ENCODE measurements at regions not wholly inside any gene's neighbourhood (a gene's known extent, or its start where the extent isn't known, plus 50 kb on each side); places are given as distances from the start of the nearest gene placed in this dataset.
A peak's percentile ranks its signal among the peaks of the same experiment; 100 is the strongest.
"Not testable (repeated sequence)": the region's sequence is repeated elsewhere in the genome, so short reads cannot be mapped to it uniquely, and the experiment has no call there.

DNA sequence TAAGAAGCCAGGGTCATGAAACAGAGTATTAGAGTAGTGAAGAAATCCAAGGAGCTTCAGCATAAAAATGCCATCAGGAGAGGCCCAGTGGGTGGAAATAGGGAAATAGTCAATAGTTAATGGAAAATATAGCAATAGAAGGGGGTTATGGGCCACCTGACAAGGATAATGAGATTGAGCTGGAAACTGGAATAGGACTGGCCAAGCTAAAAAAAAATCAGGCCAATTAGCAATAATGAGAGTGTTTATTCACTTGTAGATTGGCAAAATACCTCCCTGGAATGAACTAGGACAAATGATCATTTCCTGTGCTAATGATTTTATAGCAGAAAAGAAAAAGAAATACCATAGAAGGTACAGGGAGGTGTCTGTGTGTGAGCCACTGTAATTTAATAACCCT, 97.9 kb downstream of the PLCE1 start:
- no peak for DNase-seq

DNA sequence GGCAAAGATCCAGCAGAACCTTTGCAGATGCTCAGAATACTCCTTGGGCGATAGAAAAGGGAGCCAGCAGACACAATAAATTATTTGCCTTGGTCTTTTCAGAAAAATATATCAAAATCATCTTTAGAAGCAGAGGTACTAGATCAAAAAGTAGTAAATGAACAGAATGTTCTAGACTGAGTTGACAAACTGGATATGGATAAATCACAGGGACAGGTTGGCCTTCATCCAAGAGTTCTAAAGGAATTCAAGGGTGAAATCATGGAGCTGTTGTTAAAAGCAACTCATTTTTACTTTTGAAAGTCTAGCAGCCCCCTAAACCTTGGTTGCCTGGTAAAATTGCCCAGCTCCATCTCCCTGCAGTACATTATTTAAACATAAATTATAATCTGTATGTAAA, 99.1 kb downstream of the PLCE1 start:
- DNase-seq = no peak

DNA sequence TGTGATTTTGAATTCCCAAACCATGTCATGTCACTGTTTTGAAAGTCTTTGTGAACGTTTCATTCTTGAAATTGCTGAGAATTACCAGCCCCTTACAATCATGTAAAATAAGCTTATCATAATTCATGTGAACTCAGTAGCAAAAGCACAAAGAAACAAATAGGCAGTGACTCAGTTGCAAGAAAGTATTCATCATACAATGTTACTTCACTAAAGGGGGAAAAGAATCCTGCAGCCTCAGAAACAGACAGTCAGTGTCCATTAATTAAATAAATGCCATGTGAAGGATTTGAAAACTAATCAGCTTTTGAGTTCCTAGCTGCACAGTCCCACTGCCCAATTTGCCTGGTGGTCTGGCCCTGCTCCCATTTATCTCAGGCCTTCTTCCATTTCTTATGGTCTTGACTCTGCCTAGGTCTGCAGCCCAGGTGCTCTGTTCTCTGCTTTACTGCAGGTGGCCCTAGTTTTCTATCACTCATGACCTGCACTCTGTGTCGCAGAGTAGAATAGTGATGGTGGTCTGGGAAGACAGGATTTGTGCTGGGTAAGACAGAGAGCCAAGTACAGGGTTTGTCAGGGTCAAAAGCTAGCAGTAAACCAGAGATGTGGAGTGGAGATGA, 99.7 kb downstream of the PLCE1 start:
- DNase-seq = no peak

DNA sequence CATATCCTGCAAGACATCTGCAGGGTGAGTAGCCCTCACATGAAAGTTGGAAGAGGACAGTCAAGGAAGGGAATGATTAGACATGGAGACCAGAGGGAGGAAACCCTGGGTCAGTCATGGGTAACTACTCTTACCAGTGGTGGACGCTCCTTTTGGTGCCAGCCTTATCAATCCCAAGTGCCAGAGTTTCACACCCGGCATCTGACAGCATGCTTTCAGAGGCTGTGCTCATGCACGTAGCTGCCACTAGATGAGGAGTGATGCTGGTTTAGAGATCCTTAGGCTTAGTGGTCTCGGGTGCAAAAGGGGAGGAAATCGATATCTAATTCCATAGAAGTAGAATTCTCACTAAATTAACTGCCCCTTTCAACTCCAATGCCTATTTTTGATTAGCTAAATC, 100.8 kb downstream of the PLCE1 start:
- DNase-seq = no peak

DNA sequence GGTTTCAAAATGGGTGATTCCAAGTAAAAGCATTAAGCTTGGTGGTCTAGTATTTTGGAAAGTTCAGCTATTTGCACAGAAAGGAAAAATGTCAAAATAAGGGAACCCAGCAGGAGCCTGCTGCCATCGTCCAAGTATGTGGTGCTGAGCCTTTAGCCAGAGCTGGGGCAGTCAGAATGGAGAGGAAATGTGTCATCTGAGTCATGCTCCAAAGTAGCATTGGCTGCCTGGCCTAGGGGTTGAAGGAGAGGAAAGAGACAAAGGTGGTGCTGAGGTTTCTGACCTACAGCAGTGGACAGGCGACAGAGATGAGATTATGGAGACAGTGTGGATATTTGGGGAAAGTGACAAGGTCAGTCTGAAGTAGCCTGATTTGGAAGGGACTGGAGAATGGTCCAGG, 103.9 kb downstream of the PLCE1 start:
- DNase-seq = no peak

DNA sequence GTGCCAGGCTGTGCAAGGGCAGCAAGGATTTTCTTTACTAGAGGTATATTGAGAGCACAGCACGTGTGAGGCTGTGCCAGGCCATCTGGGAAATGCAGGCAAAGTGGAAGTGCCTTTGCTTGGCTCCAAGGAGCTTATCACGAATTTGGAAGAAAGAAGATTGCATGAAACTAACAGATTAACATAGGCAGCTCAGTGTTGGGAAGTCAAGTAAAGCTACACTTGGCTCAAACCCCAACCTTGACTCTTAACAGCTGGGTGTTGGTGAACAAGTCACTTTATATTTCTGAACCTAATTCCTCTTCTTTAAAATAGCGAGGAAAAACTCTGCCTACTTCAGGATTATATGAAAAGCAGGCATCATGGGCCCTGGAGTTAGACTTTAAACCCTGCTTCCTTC, 105.2 kb downstream of the PLCE1 start:
- no peak for DNase-seq

DNA sequence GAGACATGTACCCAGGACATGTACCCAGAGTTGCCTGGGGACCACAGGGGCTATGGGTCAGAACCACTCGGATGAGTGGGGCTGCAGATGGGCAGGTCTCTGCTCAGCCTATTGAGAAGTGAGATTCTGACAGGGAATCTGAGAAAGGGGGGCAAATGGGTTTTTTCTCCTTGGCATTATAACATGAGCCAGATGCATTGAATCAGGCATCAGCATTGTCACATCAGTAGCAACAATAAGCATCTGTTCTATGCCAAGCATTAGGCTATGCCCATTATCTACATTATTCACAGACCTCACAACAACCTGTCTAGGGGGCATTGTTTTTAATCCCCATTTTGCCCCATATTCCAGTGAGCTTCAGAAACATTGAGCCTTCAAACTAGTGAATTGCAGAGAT, 108.2 kb downstream of the PLCE1 start:
- DNase-seq = no peak

DNA sequence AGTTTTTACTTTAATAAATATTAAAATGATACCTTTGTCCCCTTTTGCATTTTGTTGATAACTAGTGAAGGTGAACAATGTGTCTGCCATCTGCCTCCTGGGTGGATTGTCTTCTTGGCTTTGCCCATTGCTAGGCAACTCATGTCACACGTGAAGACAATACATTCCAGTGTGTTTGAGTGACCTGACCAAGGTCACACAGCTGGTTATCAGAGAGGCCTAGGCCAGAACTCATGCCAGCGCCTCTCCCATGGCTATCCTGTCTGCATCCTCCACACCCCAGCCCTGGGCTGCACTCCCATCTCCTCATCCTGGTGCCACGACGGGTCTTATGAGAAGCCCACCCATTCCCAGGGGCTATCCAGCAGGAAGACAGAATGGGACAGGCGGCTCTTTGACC, 108.7 kb downstream of the PLCE1 start:
- DNase-seq = no peak

DNA sequence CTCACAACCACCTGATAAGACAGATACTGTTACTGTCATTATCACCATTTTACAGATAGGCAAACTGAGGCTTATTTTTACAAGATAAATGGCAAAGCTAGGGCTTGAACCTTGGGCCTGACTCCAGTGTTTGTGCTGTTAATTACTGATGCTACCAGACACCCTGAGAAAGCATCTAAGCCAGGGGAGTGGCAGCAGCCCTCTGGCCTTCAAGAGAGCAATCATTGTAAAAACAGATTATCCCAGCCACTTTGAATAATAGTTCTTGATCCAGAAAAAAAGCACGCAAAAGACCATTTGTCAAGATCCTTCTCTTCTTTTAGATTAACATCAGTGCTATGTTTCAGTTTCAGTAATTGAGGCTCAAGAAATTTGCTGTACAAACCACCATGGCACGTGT, 109.5 kb downstream of the PLCE1 start:
- DNase-seq = no peak

DNA sequence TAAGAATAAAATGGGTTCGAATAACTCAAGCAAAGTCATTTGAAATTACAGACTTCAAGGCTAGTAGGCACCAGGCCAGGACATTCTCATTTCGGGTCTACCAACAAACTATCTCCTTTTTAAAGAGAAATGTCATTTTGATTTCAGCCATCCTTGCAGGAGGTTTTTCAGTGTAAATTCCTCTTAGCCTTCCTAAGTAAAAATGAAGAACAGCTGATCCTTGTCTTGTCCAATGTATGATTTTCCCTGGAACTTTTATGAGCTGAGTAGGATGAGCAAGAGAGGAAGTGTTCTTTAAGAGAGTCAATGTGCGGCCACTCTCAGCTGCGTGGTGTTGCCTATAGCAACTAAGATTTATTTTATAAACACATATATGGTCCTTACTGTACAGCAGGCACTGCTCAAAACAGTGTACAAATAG, 110.1 kb downstream of the PLCE1 start:
- DNase-seq = no peak

DNA sequence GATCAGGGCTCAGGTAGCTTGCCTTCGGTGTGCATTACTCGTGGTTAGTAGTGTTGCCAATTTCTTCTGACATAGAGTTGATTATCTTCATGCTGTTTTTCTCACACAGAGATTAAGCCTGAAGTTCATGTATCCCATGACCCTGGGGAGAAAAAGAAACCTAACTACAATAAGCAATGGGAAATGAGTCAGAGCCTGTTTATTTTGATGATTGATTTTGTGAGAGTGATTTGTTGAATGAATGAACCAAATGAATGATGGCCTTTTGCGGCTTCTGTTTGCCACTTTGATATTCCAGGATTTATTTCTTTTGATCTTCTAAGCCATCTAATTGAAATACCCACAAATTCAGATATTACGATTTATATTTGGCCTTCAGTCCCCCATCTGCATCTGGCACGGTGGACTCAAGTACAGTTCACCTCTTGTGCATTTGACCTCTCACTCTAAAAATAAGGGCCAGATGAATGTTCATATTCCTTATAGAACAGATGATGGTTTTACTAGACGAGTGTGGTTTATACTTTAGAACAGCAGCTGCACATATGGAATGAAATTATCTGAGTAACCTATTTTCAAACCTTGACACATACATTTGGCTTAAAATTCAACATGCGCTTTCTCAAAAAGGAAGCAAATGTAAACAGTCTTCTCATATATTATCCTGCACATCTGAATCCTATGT, 110.7 kb downstream of the PLCE1 start:
- DNase-seq = no peak

DNA sequence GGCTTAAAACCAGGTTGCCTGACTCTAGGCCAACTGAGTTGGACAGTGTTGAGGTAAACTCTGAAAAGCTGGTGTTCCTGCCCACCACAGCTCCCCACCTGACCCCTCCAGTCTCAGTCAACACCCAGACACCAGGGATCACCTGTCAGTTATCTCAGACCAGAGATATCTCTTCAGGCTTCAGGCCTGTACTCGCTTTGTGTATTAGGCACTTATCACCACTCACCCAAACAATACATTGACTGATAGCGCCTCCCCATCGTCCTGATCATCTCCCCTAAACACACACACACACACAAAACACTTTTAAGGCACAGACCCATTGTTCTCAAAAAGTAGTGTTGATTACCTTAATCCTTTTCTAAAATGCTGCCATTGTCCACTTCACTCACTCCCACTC, 111.5 kb downstream of the PLCE1 start:
- DNase-seq = no peak

DNA sequence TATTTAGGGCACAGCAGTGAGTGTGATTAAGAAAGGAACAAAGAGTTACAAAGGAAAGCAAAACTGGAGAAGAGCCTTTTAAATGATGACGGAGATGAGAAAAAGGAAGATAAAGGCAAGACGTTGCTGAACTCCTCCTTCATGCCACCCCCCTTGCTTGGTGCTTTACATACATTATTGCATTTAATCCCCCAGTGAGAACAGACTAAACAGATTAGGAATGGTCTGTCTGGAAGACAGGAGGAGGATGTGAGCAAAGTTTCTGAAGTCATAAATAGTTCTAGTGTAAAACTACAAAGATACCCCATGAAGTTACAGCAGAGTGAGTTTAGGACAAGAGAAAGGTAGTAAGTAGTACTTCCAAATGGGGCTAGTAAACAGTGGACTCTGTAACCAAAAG, 113.5 kb downstream of the PLCE1 start:
- no peak for DNase-seq

DNA sequence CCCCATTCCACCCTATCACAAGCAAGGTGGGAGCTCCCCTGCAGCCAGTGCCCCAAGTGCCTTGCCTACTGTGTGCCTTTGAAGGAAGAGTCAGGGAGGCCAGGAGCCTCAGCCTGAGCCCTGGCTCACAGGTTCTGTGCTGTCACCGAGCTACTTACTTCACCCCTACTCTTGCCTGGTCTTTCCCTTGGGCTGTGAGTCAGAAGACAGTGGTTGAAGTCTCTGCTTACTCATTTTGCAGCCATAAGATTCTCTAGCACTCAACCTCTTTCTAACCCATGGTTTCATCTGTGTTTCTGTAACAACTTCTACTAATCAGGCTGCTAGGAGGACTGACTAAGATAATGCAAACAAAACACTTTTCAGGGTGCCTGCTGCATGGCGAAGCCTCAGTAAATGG, 114.5 kb downstream of the PLCE1 start:
- peak; percentile 18 for DNase-seq

DNA sequence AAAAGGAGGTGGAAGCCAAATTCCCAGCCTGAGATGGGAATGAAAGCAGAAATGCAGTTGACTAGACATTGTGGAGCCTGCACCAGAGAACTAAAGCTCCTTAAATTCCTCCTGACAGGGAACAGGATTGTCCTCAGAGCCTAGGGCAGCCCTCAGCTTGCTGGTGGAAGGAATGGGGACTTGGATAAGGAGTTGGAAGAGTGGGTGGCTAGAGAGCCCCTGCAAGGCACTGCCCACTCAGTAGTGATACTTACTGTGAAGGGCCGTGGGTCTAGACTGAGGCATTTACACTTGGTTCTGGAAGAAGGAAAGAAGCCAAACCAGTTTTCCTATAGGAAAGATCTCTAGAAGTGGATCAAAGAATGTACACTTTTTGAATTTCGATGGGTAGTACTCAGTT, 117.6 kb downstream of the PLCE1 start:
- DNase-seq = no peak

DNA sequence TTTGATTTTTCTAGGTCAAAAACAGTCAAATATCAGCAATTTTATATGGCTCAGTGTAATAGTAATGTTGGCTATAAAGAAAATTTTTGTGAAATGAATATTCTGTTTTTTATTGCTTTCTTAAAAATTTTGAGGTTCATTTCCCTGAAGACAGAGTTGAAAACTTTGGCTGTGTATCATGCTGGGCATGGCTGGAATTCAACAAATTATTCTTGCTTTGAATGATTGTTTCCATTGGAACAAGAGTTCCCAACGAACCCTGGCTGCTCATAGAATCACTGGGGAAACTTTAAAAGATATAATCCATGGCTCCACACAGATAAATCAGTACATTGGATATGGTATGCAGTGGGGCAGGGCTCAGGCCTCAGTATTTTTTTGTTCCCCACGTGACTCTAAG, 118.6 kb downstream of the PLCE1 start:
- no peak for DNase-seq

DNA sequence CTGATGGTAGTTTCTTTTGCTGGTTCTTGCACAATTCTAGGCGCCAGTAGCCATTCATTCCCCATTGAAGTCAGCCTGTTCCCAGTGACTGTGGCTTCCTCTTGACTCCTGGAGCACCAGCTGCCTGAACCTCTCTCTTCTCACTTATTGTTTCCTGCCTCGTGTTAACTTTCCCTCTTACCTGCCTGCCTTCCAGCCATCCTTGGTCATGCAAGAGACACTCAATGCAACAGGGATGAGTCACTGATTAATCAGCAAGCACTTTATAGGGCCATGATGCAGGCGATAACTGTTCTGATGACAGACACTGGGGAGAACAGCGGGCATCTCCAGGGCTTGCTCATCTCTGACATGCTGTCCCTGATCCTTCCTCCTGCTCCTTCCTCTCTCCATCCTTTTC, 122.0 kb downstream of the PLCE1 start:
- DNase-seq = no peak

DNA sequence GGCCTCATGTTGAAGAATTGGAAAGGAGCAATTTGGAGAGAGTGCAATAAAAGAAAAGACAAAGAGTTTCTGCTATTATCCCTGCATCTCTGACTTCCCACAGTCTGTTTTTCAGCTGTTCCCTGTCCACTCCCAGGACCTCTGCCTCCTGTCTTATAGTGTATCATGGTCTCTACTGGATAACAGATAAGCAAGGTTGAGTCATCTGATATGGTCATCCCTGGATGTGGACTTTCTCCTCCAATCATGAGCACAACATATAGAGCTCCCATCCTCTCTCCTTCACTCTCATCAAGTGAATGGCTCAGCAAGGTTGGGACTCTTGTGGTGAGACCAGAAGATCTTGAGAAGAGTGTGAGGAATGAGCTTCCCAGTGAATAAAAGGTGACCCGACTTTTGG, 123.1 kb downstream of the PLCE1 start:
- DNase-seq = no peak

DNA sequence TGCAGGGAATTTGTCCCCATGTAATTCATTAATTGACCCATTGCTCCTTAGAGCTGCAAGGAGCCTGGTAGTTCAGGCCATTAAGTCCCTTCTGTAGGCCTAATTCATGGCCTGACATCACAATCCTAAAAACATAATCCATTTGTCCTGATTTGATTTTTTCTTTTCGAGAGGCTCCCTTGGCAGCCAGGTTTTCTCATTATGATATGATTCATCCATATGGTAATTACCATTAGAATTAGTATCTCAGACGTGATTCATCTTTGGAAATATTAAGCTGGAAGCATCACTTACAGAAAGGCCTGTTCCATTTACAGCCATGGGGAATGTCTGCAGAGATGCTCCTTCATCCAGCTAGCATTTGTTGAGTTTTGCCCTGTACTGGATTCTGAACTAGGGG, 128.5 kb downstream of the PLCE1 start:
- no peak for DNase-seq

DNA sequence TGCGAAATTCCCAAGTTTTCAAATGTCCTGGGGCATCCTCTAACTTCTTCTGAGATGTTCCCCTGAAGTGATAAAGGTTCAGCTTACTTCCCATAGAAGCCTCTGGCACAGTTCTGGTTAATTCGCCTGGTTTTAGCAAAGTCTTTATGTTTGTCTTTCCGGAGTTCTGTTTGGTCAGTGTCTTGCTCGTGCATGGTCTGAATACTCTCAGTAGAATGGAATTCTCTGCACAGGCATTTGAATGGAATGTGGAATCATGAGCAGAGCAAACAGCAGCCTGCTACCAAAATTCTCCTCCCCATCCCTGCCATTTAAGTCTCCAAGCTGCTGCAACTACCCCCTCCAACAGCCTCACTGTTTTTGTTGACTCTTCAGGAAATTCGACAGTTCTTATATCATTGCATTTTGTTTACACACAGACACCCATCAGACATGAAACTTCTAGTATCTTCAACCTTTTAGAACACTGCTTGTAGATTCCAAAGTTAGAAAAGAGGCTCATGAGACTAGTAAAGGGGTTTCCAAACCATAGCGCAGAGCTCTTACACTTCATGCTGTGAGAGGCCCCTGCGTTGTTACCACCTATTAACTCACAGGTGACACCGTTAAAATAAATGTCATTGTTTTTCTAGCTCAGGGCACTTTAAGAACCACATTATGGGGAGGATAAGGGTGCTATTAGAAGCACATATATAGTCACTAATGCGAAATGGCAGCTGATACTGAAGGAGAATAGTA, 129.7 kb downstream of the PLCE1 start:
- DNase-seq = no peak

DNA sequence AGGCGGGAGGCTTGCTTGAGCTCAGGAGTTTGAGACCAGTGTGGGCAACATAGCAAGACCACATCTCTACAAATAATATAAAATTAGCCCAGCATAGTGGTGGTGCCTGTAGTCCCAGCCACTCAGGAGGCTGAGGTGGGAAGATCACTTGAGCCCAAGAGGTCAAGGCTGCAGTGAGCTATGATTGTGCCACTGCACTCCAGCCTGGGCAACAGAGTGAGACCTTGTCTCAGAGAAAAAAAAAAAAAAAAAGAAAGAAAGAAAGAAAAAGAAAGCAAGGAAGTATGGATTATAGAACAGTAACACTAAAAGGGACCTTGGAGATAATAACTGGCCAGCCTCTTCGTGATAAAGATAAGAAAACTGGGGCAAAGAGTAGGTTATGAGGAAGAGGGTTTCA, 130.4 kb downstream of the PLCE1 start:
- DNase-seq = not testable (repeated sequence)

DNA sequence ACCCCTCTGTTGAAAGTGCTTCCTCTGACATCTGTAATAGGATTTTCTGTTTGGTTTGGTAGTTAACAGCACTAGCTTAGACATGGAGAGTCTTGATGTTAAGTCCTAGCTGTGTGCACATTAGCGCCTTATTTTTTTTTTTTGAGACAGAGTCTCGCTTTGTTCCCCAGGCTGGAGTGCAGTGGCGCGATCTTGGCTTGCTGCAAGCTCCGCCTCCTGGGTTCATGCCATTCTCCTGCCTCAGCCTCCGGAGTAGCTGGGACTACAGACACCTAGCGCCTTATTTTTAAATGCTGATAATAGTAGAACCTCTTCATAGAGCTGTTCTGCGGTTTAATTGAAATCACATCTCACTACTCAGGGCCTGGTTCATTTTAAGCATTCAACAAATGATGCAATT, 131.5 kb downstream of the PLCE1 start:
- DNase-seq = not testable (repeated sequence)

DNA sequence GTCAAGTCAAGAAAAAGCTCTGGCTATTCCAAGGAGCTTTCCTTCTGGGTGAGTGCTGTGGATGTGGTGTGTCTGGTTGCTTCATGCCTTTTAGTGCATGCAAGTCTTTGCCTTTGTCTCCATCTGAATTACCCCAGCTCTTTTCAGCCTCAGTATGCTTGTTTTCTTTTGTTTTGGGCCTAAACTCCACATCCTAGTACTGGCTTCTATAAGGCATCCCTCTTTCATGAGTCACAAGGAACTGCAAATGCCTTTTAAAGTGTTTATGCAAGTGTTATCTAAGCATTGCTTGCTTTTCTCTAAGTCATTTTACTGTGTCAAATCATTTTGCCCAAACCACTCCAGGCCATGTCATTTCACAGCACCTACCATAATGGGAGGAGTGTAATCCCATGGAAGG, 132.1 kb downstream of the PLCE1 start:
- DNase-seq = no peak

DNA sequence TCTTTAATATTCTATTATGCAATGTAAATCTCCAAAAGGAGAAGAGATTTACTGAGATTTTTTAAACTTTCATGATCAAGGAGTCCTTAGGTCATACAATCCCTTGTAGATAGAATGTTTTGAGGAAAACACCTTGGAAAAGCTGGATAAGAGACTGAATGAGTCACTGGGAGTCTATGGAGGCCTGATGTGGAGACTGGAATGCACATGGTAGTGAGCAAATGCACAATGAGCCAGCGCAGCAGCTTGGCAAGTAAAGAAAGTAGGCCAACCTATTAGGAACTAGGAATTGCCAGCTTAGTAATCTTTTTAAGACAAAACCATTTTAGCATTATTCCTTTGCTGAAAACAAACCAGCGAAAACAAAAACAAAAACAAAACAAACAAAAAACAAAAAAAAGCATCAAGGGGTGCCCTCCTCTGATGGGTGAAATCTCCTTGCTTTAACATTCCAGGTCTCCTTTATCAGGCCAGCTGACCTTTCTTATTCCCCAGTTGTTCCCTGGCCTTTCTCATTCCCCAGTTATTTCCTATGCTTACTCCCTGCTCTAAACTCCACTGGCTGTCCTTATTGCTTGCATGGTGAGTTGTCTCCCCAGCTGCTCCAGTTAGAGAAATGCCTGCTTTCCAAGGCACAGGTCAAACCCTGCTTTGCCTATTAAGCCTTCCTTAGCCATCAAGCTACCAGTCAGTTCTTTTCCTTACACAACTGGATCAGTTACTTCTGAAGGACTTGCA, 135.8 kb downstream of the PLCE1 start:
- no peak for DNase-seq

Measured in activated CD4-positive, alpha-beta T cell treated with anti-CD3 and anti-CD28 coated beads for 48 hours (primary cell).